Mesothelial cell of epicardium (in vitro differentiated cells): ENCODE measurements at regions not wholly inside any gene's neighbourhood (a gene's known extent, or its start where the extent isn't known, plus 50 kb on each side); places are given as distances from the start of the nearest gene placed in this dataset.

ENCODE experiments used
- DNase-seq, 2 experiments: peaks; one replicate each; pipeline ENCODE4 v3.0.0; 2021; ENCODE audit warnings: low spot score in 2 of 2; ENCODE audit not compliant: unreplicated experiment in 2 of 2
- H3K27ac Mint-ChIP-seq: 2 replicates; pipeline ENCODE4 v1.8.0; 2021; ENCODE audit warnings: mixed read lengths
- H3K27me3 Mint-ChIP-seq: 2 replicates; pipeline ENCODE4 v1.8.0; 2021; ENCODE audit warnings: low read depth, mixed read lengths
- H3K36me3 Mint-ChIP-seq: 2 replicates; pipeline ENCODE4 v1.8.0; 2021; ENCODE audit warnings: mixed read lengths
- H3K4me1 Mint-ChIP-seq: 2 replicates; pipeline ENCODE4 v1.8.0; 2021; ENCODE audit warnings: mixed read lengths
- H3K4me3 Mint-ChIP-seq: 2 replicates; pipeline ENCODE4 v1.8.0; 2021; ENCODE audit warnings: mild to moderate bottlenecking, moderate library complexity, mixed read lengths
- H3K9me3 Mint-ChIP-seq: 2 replicates; pipeline ENCODE4 v1.8.0; 2021; ENCODE audit warnings: mixed read lengths
- TF ChIP-seq, protein P1 (sequence below): fragments of 200-600 bp; sonication (generic); IDR thresholded peaks from one replicate; pipeline ENCODE4 v1.5.0; 2021; ENCODE audit warnings: antibody characterized with exemption; ENCODE audit not compliant: unreplicated experiment

GRCh38 chr4:53785996-53786395 is 194.7 kb upstream of the LNX1 start:
- H3K9me3 Mint-ChIP-seq: no peaks in the 10 kb centered on the region
- no peak overlapping the region for H3K4me3 Mint-ChIP-seq
- no peaks in the 10 kb centered on the region for H3K4me1 Mint-ChIP-seq
- H3K36me3 Mint-ChIP-seq: no peaks in the 10 kb centered on the region
- peaks cover 6% of the 10 kb centered on the region for H3K27me3 Mint-ChIP-seq
- TF ChIP-seq, protein P1, sequence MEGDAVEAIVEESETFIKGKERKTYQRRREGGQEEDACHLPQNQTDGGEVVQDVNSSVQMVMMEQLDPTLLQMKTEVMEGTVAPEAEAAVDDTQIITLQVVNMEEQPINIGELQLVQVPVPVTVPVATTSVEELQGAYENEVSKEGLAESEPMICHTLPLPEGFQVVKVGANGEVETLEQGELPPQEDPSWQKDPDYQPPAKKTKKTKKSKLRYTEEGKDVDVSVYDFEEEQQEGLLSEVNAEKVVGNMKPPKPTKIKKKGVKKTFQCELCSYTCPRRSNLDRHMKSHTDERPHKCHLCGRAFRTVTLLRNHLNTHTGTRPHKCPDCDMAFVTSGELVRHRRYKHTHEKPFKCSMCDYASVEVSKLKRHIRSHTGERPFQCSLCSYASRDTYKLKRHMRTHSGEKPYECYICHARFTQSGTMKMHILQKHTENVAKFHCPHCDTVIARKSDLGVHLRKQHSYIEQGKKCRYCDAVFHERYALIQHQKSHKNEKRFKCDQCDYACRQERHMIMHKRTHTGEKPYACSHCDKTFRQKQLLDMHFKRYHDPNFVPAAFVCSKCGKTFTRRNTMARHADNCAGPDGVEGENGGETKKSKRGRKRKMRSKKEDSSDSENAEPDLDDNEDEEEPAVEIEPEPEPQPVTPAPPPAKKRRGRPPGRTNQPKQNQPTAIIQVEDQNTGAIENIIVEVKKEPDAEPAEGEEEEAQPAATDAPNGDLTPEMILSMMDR: no peak
- DNase-seq: no peak
- no peak overlapping the region for H3K27ac Mint-ChIP-seq

GRCh38 chr4:53784112-53784511 is 192.8 kb upstream of the LNX1 start:
- H3K9me3 Mint-ChIP-seq: no peaks in the 10 kb centered on the region
- no peak for DNase-seq
- peaks cover 2% of the 10 kb centered on the region for H3K27me3 Mint-ChIP-seq
- no peak overlapping the region for H3K27ac Mint-ChIP-seq
- TF ChIP-seq, protein P1: no peak
- no peaks in the 10 kb centered on the region for H3K36me3 Mint-ChIP-seq
- H3K4me1 Mint-ChIP-seq: peaks cover 1% of the 10 kb centered on the region
- H3K4me3 Mint-ChIP-seq: no peak overlapping the region

GRCh38 chr4:53783208-53783859 is 192.0 kb upstream of the LNX1 start:
- no peak for DNase-seq
- Mint-ChIP-seq H3K36me3 (no peaks in the 10 kb centered on the region), H3K27me3 (peaks cover 2% of the 10 kb centered on the region), H3K9me3 (no peaks in the 10 kb centered on the region), H3K27ac (no peak overlapping the region), H3K4me1 (peaks cover 5% of the 10 kb centered on the region), H3K4me3 (no peak overlapping the region)
- TF ChIP-seq, protein P1: no peak

GRCh38 chr4:53782458-53782845 is 191.2 kb upstream of the LNX1 start:
- Mint-ChIP-seq H3K27ac (no peak overlapping the region), H3K4me1 (peaks cover 13% of the 10 kb centered on the region), H3K9me3 (no peaks in the 10 kb centered on the region), H3K36me3 (no peaks in the 10 kb centered on the region), H3K4me3 (no peak overlapping the region), H3K27me3 (peaks cover 2% of the 10 kb centered on the region)
- no peak for DNase-seq
- TF ChIP-seq, protein P1: no peak

GRCh38 chr4:53781629-53782457 is 190.6 kb upstream of the LNX1 start:
- TF ChIP-seq, protein P1: no peak
- H3K4me3 Mint-ChIP-seq: no peak overlapping the region

More at GRCh38 chr4:53781629-53782457, 190.6 kb upstream of the LNX1 start:
- DNase-seq: no peak
- H3K27ac Mint-ChIP-seq: no peak overlapping the region
- peaks cover 19% of the 10 kb centered on the region for H3K4me1 Mint-ChIP-seq
- peaks cover 2% of the 10 kb centered on the region for H3K27me3 Mint-ChIP-seq
- no peaks in the 10 kb centered on the region for H3K36me3 Mint-ChIP-seq
- H3K9me3 Mint-ChIP-seq: no peaks in the 10 kb centered on the region
